MM.1S (cell line): ENCODE measurements at regions not wholly inside any gene's neighbourhood (a gene's known extent, or its start where the extent isn't known, plus 50 kb on each side); places are given as distances from the start of the nearest gene placed in this dataset.

Experiments used
- DNase-seq: peaks from one replicate; pipeline ENCODE4 v3.0.0-alpha.2; 2015
- H2AFZ ChIP-seq: fragments of 300-600 bp; sonication (generic); 2 replicates; pipeline ENCODE4 v1.6.0; 2016; ENCODE audit warnings: antibody characterized with exemption, low read length
- H3F3A ChIP-seq: fragments of 300-600 bp; sonication (generic); 2 replicates; pipeline ENCODE4 v1.6.1; 2016; ENCODE audit warnings: mild to moderate bottlenecking, antibody characterized with exemption, low read length, moderate library complexity, mixed read lengths; ENCODE audit not compliant: insufficient read depth
- H3K27ac ChIP-seq: fragments of 300-600 bp; sonication (generic); 2 replicates; pipeline ENCODE4 v1.5.1; 2016; ENCODE audit warnings: mild to moderate bottlenecking, low read length
- H3K27me3 ChIP-seq: fragments of 300-600 bp; sonication (generic); replicated peaks from 2 replicates; pipeline ENCODE4 v1.6.0; 2016; ENCODE audit warnings: low read length; ENCODE audit not compliant: insufficient read depth
- H3K36me3 ChIP-seq: fragments of 300-600 bp; sonication (generic); replicated peaks from 2 replicates; pipeline ENCODE4 v1.6.1; 2016; ENCODE audit warnings: mild to moderate bottlenecking, low read length, mixed read lengths; ENCODE audit not compliant: insufficient read depth
- H3K4me1 ChIP-seq: fragments of 300-600 bp; sonication (generic); 2 replicates; pipeline ENCODE4 v1.6.1; 2016; ENCODE audit warnings: low read length, mixed read lengths
- H3K4me2 ChIP-seq: fragments of 300-600 bp; sonication (generic); 2 replicates; pipeline ENCODE4 v1.6.0; 2016; ENCODE audit warnings: low read depth, low read length
- H3K4me3 ChIP-seq: fragments of 300-600 bp; sonication (generic); 2 replicates; pipeline ENCODE4 v1.5.1; 2016; ENCODE audit warnings: low read length, mixed read lengths
- H3K79me2 ChIP-seq: fragments of 300-600 bp; sonication (generic); 2 replicates; pipeline ENCODE4 v1.6.1; 2016; ENCODE audit warnings: mixed run types, low read length, mixed read lengths
- H3K9ac ChIP-seq: fragments of 300-600 bp; sonication (generic); 2 replicates; pipeline ENCODE4 v1.6.1; 2016; ENCODE audit warnings: low read length, mixed read lengths
- H3K9me2 ChIP-seq: fragments of 300-600 bp; sonication (generic); replicated peaks from 2 replicates; pipeline ENCODE4 v1.6.1; 2016; ENCODE audit warnings: mild to moderate bottlenecking, low read length, mixed read lengths; ENCODE audit not compliant: insufficient read depth
- H3K9me3 ChIP-seq: fragments of 300-600 bp; sonication (generic); replicated peaks from 2 replicates; pipeline ENCODE4 v1.6.1; 2016; ENCODE audit warnings: mild to moderate bottlenecking, low read length, mixed read lengths; ENCODE audit not compliant: insufficient read depth
- H4K20me1 ChIP-seq: fragments of 300-600 bp; sonication (generic); 2 replicates; pipeline ENCODE4 v1.6.1; 2016; ENCODE audit warnings: mild to moderate bottlenecking, low read length, moderate library complexity, mixed read lengths; ENCODE audit not compliant: insufficient read depth
- CTCF ChIP-seq: fragments of 300-600 bp; sonication (generic); IDR thresholded peaks from 2 replicates; pipeline ENCODE4 v1.5.1; 2016; ENCODE audit warnings: antibody characterized with exemption, low read length, mixed read lengths
- EZH2 ChIP-seq: fragments of 300-600 bp; sonication (generic); optimal IDR thresholded peaks from 2 replicates; pipeline ENCODE3; 2017; ENCODE audit warnings: low read depth, mild to moderate bottlenecking, antibody characterized with exemption, low read length, mixed read lengths
- EZH2phosphoT487 ChIP-seq: fragments of 300-600 bp; sonication (generic); IDR thresholded peaks from 2 replicates; pipeline ENCODE4 v1.6.1; 2018; ENCODE audit warnings: antibody characterized with exemption, low read length

- no peaks in the 10 kb centered on the region for H3K9me2 ChIP-seq
- H3K9ac ChIP-seq: no peak overlapping the region
Observed at GRCh38 chr10:1896153-1896552, 158.8 kb upstream of the ADARB2 start.

GRCh38 chr10:1895691-1896090 lies 158.4 kb upstream of the ADARB2 start:
- H3K9ac ChIP-seq: no peak overlapping the region
- no peak overlapping the region for H3K4me3 ChIP-seq
- H3K4me1 ChIP-seq: no peaks in the 10 kb centered on the region
- H2AFZ ChIP-seq: no peak overlapping the region
- no peak for DNase-seq
- H3F3A ChIP-seq: no peaks in the 10 kb centered on the region
- TF ChIP-seq CTCF: no peak
- TF ChIP-seq EZH2: no peak
- no peak for TF ChIP-seq EZH2phosphoT487
- H3K79me2 ChIP-seq: no peaks in the 10 kb centered on the region
- H3K4me2 ChIP-seq: no peak overlapping the region
- H3K27ac ChIP-seq: no peak overlapping the region
- H3K9me2 ChIP-seq: no peaks in the 10 kb centered on the region
- H3K36me3 ChIP-seq: no peaks in the 10 kb centered on the region
- no peaks in the 10 kb centered on the region for H4K20me1 ChIP-seq
- no peaks in the 10 kb centered on the region for H3K9me3 ChIP-seq
- H3K27me3 ChIP-seq: no peaks in the 10 kb centered on the region

More at GRCh38 chr10:1896153-1896552, 158.8 kb upstream of the ADARB2 start:
- Histone ChIP-seq H3K4me2 (no peak overlapping the region), H3K27me3 (no peaks in the 10 kb centered on the region), H4K20me1 (no peaks in the 10 kb centered on the region), H2AFZ (no peak overlapping the region), H3K27ac (no peak overlapping the region), H3K36me3 (no peaks in the 10 kb centered on the region), H3K9me3 (no peaks in the 10 kb centered on the region), H3F3A (no peaks in the 10 kb centered on the region), H3K4me3 (no peak overlapping the region), H3K79me2 (no peaks in the 10 kb centered on the region), H3K4me1 (no peaks in the 10 kb centered on the region)
- TF ChIP-seq EZH2: no peak
- no peak for TF ChIP-seq EZH2phosphoT487
- TF ChIP-seq CTCF: no peak
- DNase-seq: no peak

GRCh38 chr10:1894912-1895311 lies 157.6 kb upstream of the ADARB2 start:
- Histone ChIP-seq H3K27ac (no peak overlapping the region), H3K4me3 (no peak overlapping the region), H3K27me3 (no peaks in the 10 kb centered on the region), H3K9me2 (no peaks in the 10 kb centered on the region), H3K36me3 (no peaks in the 10 kb centered on the region), H3K4me2 (no peak overlapping the region), H3F3A (no peaks in the 10 kb centered on the region), H3K79me2 (no peaks in the 10 kb centered on the region), H3K4me1 (no peaks in the 10 kb centered on the region), H2AFZ (no peak overlapping the region), H4K20me1 (no peaks in the 10 kb centered on the region), H3K9ac (no peak overlapping the region), H3K9me3 (no peaks in the 10 kb centered on the region)
- no peak for TF ChIP-seq EZH2phosphoT487
- TF ChIP-seq EZH2: no peak
- no peak for TF ChIP-seq CTCF
- DNase-seq: no peak
